ELF-1 (cell line): ENCODE measurements at regions not wholly inside any gene's neighbourhood (a gene's known extent, or its start where the extent isn't known, plus 50 kb on each side); places are given as distances from the start of the nearest gene placed in this dataset.
"Not testable (repeated sequence)": the region's sequence is repeated elsewhere in the genome, so short reads cannot be mapped to it uniquely, and the experiment has no call there.

Experiments used
- DNase-seq: peaks from one replicate; pipeline ENCODE4 v3.0.0-alpha.2; 2016; ENCODE audit warnings: low read depth, low spot score

DNA sequence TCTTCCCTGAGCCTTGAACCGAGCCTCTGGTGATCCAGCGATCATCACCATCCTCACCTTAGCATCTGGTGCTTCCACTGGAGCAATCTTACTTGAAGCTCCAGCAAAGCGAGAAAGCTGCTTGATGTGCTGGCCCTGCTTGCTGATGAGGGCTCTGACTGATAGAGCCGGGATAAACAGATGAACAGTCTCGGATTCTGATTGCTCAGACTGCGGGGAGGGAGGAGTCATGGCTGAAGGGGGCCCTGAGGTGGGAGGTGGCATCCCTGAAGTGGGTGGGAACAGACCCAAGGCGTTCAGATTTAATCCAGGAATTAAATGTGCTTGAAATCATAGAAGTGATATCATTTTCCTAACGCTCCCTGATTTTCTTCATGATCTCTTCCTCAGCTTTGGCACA is 74.4 kb upstream of the RPS6KA2 start:
- DNase-seq = not testable (repeated sequence)

DNA sequence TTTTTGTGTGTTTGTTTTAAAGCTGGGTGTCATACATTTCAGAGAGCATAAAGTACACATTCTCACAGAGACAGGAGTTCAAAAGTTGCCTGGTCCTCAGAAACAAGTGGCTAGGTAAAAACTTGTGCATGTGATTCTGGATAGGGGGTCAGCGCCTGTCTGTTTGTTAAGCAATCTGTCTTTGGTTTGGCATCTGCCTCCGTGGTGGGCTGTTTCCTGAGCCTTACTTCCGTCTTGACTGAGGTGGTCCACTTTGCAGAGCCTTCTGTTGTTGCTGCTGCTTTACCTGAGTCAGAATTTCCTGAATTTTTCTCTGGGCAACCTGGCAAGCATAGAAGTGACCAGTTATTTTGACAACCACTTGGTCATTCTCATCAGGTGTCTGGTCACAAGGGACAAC is 73.8 kb upstream of the RPS6KA2 start:
- not testable (repeated sequence) for DNase-seq

DNA sequence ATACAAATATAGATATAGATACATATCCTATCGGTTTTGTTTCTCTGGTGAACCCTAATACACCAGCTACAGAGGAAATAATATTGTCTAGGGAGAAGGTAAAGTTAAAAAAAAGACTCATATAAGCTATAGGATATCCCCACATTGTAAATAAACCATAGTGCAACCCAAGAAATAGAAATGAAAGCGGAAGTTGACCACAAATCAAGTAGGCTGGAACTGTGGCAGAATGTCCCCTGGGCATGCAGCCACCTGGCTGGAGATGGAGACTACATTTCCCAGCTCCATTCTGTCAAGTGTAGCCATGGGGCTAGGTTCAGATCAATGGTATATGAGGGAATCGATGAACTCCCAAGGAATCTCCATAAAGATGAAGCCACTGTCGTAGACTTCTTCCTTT is 70.1 kb upstream of the RPS6KA2 start:
- DNase-seq = no peak

DNA sequence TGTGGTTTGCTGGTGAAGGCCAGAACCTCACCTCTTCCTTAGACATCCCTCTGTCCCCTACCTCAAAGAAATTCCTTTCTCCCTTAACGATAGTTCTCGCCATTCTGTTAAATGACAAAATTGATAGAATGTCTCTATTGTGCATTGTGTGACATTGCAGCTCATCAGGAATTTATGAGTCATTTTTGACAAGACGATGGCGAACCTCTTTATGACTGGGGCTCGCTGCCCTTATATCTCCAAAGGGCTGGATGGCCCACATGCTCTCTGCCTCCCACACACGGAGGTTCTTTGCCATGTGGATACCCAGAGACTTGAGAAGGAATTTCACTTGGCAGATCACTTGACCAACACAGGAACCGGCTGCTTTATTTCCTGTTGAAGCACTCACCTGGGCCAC is 66.8 kb upstream of the RPS6KA2 start:
- no peak for DNase-seq

DNA sequence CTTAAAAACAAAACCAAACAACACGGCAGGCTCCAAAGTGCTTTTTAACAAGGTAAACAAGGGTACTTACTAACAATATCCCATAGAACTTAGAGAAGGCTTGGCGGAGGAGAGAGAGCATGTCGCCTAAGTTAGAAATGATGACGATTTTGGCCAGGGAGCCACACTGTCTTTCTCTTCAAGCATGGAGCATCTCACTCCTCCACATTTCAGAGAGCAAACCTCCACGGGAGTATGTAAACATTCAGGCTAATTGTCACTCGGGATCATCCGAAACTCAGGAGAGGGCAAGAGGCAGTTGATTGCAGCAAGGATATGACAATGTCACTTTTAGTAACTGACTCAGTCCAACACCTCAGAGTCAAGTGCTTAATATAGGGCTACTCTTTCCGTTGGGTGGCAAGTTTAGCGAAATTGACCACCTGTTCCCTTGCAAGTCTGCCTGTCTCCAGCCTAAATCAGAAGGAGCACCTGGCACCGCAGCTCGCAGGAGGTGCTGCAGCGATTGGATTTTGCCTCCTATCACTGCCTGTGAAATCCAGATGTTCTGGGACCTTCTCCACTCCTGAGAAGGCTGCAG is 65.8 kb upstream of the RPS6KA2 start:
- no peak for DNase-seq

DNA sequence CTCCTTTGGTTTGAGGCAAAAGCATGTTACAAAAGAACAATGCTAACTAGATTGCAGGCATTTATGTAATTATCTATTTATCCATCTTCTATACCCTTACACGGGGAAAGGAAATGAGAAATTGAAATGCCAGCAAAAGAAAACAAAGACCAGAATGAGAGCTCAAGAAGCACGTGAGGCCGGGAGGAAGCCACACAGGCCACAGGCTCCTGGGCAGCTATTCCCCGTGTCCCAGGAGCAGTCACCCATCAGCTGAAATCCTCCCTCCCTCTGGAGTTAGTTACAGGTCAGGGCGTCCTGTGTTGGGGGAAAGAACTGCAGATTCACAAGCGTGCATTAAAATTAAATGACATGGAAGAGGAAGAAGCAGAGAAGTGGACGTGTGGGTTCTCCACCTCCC is 64.7 kb upstream of the RPS6KA2 start:
- no peak for DNase-seq

DNA sequence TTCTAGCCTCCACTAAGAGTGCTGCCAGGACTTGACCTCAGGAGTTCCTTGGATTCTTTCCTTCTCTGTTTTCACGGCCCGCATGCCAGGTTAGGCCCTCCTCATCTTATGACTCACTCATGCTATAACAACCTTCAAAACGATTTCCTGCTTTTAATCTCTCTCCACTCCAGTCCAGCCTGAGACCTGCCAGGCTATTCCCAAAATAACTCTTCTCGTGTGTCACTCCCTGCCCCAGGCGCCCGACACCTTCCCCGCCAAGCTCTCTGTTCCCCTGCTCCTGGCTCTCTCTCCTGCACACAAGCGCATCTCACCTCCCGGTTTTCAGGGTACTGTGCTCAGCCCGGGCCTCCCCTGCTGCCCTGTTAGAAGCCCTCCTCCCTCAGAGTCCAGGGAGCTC is 64.1 kb upstream of the RPS6KA2 start:
- DNase-seq = peak; percentile 64

DNA sequence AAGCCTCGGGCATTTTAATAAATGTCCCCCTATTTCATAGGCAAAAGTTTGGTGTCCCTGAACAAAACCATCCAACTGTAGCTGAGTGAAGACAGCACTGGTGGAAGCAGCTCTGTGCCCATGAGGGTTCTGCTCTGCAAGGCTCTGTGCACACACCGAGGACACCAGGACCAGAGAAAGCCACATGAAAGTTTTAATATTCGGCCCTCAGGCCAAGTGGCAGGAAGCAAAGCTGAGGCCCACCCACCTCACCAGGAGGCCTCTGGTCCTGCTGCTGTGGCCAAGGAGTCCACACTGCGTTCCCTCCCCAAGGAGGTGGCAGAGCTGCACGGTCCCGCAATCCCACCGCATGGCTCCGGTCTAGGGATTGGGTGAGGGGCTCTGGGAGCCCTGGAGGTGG is 62.6 kb upstream of the RPS6KA2 start:
- no peak for DNase-seq

DNA sequence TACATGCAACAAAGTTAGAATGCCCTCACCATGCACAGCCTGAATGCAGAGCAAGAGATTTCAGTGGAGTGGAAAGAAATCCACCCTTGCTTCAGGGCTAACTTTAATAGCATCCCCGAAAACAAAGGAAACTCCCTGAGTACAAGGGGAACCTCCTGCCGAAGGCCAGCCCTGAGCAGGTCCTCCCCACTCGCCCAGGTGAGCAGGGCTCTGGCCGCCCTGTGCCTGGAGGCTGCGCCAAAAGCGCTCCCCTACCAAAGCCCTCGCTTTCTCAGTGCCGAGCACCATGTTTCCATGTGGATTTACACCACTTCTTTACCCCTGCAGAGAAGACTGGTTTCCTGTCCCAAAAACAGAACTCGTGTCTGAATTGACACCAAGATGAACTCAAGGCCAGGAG is 61.9 kb upstream of the RPS6KA2 start:
- no peak for DNase-seq

DNA sequence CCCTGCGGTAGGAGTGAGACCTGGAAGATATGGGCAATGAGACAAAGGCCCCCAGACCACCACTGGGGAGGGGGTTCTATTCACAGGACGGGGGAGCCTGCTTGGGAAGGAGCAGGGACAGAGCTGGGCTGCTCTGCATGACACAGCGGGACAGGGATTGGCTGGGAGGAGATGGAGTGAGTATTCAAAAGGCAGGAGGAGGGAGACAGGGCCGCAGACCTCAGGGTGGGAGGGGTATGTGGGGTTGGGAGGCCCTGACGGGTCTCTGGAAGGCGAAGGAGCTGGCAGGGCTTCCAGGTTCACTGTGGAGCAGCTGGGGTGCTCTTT is 60.8 kb upstream of the RPS6KA2 start:
- peak; percentile 36 for DNase-seq

DNA sequence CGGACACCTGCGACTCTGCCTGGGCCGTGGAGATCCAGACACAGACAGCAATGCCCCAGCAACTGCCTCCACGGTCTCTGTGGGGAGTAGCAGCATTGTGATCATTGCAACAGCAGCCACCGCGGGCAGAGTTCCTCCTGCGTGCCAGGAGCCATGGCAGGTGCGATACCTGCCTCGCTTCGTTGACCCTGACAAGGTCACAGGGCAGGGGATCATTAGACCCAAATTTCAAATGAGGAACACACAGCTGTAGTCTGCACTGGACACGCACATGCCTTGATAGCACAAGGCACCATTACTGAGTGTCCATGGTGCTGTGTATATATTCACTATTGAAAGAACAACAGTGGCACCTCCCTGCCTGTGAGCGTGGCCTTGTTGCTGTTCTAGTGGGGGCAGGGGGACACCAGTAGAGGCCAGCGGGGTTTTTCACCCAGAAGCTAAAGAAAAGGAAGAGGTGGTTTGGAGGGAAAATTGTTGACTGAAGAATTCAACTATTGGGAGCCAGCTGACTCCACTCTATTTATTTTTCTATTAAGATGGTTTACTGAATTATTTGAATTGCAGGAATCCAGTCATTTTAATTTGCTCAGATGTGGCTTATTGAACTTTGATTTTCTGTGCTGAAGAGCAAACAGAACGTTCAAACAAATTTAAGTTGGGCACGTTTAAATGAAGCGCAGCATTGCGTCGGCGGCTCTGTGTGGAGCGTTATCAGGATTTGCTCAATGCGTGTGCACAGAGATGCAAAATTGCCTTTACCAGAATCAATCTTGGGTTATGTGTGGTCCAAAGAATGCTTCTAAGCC is 60.2 kb upstream of the RPS6KA2 start:
- no peak for DNase-seq

DNA sequence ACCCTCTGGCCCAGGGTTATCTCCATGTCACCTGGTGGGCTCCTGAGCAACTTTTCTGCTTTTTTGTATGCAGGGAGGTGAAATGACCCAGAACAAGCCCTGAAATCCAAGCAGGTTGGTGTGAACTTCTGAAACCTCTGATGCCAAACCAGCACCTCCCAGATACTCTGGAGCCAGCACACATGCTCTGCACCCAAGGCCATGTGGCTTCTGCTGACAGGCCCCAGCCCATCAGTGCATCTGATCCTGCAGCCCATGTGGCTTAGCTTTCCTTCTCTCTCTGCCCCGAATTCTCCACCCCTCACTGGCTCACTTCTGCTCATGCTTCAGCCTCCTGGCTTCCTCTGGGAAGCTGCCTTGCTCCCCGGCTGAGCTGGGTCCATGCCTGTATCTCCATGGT is 59.3 kb upstream of the RPS6KA2 start:
- DNase-seq = no peak

DNA sequence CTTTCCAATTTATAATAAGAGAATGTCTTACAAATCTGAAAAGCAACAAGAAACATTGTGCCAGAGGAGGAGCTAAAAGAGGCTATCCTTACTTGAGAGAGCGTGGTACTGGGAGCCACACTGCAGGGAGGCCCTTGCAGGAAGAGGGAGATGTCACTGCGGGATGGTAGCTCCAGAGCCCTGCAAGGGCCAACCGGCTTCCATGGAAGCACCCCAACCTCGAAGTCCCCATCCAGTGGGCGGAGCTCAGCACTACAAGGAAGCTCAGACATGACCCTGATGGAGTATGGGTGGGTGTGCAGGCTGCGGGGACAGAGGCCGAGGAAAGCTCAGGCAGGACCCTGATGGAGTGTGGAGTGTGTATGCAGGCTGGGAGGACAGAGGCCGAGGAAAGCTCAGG is 57.8 kb upstream of the RPS6KA2 start:
- DNase-seq = no peak

DNA sequence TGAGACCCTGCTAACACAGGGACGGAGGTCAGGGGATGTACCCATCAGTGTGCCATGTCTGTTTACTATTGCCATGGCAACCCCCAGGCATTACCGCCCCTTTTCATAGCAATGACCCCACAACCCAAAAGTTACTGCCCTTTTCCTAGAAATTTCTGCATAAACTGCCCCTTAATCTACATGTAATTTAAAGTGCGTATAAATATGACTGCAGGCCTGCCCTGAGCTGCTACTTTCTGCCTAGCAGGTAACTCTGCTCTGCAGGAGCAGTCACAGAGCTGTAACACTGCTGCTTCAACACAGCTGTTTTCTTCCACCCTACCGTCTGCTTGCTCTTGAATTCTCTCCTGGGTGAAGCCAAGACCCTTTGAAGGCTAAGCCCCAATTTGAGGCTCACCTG is 57.1 kb upstream of the RPS6KA2 start:
- DNase-seq = no peak

DNA sequence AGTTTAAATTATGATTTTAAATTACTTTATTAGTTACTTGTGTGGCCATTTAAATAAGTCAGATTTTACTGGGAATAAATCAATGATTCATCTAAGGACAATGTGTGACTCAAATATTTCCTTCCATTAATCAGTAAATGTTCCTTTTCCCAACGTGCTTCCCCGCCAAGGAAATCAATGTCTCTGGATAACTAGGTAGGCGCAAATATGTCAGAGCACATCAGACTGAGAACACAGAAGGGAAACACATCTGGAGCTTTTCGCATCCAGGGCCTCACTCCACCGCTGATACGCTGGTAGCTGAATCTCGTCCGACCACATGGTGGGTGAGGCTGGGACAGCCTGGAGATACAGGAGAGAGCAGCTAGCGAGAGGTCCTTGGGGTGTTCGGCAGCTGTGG is 56.4 kb upstream of the RPS6KA2 start:
- DNase-seq = no peak

DNA sequence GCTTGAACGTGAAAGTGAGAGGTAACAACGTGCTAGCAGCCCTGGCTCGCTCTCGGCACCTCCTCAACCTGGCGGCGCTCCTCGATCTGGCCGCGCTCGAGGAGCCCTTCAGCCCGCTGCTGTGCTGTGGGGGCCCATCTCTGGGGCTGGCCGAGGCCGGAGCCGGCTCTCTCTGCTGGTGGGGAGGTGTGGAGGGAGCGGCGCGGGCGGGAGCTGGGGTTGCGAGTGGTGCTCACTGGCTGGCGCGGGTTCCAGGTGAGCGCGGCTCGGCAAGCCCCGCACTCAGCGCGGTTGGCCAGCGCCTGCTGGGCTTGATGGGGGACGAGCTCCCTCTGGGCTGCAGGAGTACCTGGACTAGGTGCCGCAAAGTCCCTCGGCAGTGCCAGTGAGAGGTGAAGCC is 52.5 kb upstream of the RPS6KA2 start:
- DNase-seq = no peak

DNA sequence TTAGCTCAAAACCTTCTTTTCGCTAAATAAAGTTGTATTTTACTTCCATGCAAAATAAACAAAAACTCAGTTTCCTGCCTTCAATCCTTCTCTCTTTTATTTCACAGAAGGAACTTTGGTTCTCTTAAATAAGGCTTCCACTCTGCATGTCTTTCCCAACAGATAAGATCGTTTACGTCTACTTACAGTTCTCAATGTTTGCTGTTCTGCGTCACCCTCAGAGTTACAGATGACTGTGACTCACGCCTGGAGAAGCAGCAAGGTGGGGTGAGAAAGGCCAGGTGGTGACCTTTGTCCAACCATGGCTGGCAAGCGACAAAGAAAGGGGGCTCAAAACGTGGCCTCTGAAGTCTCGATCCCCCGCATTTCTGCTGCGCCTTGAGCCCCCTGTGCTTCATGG is 51.4 kb upstream of the RPS6KA2 start:
- no peak for DNase-seq

DNA sequence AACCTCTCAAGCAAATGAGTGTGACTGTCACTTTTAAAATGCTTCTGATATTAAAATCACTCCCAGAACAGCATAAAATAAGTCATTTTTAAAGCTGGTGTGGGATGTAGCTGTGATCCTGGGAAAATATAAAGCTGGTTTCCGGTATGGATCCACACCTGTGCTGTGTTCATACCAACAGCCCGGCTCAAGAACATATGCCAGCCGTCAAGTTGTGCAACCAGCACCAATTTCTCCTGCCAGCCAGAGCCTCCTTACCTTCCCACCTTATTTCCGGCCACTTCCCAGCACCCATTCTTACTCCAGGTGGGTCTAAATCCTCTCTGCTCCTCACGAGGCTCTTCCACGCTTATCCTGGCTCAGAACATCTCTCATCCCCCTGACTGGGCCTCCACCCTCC is 50.9 kb upstream of the RPS6KA2 start:
- no peak for DNase-seq
